Prostate gland (tissue), 2 donors: ENCODE measurements at regions not wholly inside any gene's neighbourhood (a gene's known extent, or its start where the extent isn't known, plus 50 kb on each side); places are given as distances from the start of the nearest gene placed in this dataset.

Experiments used
- POLR2A ChIP-seq: fragments of 450-650 bp; IDR thresholded peaks from one replicate; pipeline ENCODE4 v1.6.1; 2016; ENCODE audit warnings: antibody characterized with exemption, mild to moderate bottlenecking
- POLR2AphosphoS5 ChIP-seq: sonication (generic); formaldehyde crosslinking; IDR thresholded peaks from one replicate; pipeline ENCODE4 v1.6.1; 2017; ENCODE audit warnings: antibody characterized with exemption
- TF ChIP-seq, protein P1 (sequence below), 4 experiments: fragments of 200-600 bp in 2 of 4; fragments of 450-650 bp in 2 of 4; sonication (generic) in 2 of 4; IDR thresholded peaks; 1 replicate in 3 of 4; 2 replicates in 1 of 4; pipeline ENCODE4 v1.5.1; 2016 to 2019; ENCODE audit warnings: antibody characterized with exemption in 4 of 4, mild to moderate bottlenecking in 2 of 4, moderate library complexity in 2 of 4

DNA sequence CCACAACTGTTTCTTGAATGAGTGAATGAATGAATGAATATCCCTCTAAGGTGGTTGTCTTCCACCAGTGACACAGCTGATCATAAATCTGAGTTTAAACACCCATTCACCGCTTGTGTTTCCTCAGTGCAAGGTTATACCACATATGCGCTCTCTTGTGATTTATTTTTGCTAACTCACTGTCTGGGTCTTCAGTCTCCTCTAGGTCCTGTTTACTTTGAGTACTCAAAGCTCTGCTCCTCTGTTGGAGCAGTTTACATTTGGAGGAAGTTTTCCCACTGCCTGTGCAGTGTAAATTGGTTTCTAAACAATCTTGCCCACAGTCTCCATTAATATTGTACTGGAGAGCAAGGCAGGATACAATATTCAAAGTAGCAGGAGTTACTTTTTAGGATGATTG, 212.6 kb upstream of the JADE1 start:
- TF ChIP-seq, protein P1, sequence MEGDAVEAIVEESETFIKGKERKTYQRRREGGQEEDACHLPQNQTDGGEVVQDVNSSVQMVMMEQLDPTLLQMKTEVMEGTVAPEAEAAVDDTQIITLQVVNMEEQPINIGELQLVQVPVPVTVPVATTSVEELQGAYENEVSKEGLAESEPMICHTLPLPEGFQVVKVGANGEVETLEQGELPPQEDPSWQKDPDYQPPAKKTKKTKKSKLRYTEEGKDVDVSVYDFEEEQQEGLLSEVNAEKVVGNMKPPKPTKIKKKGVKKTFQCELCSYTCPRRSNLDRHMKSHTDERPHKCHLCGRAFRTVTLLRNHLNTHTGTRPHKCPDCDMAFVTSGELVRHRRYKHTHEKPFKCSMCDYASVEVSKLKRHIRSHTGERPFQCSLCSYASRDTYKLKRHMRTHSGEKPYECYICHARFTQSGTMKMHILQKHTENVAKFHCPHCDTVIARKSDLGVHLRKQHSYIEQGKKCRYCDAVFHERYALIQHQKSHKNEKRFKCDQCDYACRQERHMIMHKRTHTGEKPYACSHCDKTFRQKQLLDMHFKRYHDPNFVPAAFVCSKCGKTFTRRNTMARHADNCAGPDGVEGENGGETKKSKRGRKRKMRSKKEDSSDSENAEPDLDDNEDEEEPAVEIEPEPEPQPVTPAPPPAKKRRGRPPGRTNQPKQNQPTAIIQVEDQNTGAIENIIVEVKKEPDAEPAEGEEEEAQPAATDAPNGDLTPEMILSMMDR (IDR thresholded peaks at IDR 0.05): no peak
- TF ChIP-seq POLR2A: no peak
- TF ChIP-seq POLR2AphosphoS5: no peak
